ENCODE measurements at regions not wholly inside any gene's neighbourhood (a gene's known extent, or its start where the extent isn't known, plus 50 kb on each side); places are given as distances from the start of the nearest gene placed in this dataset.

DNA sequence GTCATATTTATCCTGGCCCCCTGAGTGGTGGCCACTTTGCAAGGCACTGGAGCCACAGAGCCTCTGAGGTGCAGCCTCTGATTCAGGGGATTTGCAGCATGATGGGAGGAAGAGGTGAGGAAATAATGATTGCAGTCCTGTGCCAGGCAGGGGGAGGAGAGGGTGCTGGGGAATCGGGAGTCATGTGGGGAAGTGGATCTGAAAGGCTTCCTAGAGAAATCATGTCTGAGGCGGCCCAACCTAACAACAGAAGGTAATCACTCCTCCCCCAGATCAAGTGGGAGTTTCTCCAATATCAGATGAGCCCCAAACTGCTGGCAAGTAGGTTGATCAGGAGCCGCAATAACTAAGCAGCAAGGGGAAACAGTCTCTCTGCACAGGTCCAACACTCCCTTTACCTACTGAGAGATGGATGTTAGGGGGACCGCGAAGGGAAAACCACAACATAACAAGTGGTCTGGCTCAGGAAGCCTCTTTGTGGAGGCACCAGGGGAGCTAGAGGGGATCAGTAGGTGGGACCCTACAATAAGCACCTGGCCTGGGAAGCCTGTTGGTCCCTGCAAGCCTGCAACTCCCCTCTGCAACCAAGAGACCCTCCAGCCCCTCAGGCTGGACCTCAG lies 71.8 kb upstream of the NPAS2 start:
- CTCF ChIA-PET, result no interaction called here
- POLR2A ChIA-PET, result no interaction called here

DNA sequence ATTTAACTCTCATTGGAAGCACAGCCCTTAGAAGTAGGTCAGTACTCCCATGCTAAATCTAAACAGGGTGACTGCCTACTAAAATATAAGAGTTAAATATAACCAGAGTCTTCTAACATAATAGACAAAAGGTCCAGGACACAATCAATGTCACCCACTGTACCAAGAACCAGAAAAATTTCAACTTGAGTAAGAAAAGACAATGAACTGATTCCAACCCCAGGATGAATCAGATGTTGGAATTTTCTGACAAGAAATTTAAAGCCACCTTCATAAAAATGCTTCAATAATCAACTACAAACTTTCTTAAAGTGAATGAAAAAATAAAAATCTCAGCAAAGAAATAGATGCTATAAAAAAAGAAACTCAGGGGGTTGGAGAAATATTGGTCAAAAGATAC lies 71.3 kb upstream of the NPAS2 start:
- POLR2A ChIA-PET, result no interaction called here
- CTCF ChIA-PET, result no interaction called here
- H3K27ac ChIP-seq (ENCODE audit: extremely low read depth, low read depth, low read length), result no peak overlapping the region
- no peaks in the 10 kb centered on the region for H3K36me3 ChIP-seq (ENCODE audit: control insufficient read depth in 2 of 2, insufficient read depth in 1 of 2, low read length in 2 of 2)
- H3K4me3 ChIP-seq (ENCODE audit: low read depth, low read length), result no peak overlapping the region
- H3K4me1 ChIP-seq (ENCODE audit: control insufficient read depth, insufficient read depth, low read length), result no peaks in the 10 kb centered on the region
- no peaks in the 10 kb centered on the region for H3K9me3 ChIP-seq (ENCODE audit: control insufficient read depth, insufficient read depth, low read depth, low read length)
- TF ChIP-seq ZNF707 (tag by site-specific recombination; IDR thresholded peaks at IDR 0.05) (no peak), ZNF391 (tag by site-specific recombination; IDR thresholded peaks at IDR 0.05; ENCODE audit: borderline replicate concordance, low read depth) (no peak), ZSCAN23 (tag by site-specific recombination; IDR thresholded peaks at IDR 0.05) (no peak), REPIN1 (tag by site-specific recombination; IDR thresholded peaks at IDR 0.05; ENCODE audit: low read depth) (no peak), SP7 (tag by site-specific recombination; IDR thresholded peaks at IDR 0.05) (no peak)
- TF ChIP-seq, protein P1, sequence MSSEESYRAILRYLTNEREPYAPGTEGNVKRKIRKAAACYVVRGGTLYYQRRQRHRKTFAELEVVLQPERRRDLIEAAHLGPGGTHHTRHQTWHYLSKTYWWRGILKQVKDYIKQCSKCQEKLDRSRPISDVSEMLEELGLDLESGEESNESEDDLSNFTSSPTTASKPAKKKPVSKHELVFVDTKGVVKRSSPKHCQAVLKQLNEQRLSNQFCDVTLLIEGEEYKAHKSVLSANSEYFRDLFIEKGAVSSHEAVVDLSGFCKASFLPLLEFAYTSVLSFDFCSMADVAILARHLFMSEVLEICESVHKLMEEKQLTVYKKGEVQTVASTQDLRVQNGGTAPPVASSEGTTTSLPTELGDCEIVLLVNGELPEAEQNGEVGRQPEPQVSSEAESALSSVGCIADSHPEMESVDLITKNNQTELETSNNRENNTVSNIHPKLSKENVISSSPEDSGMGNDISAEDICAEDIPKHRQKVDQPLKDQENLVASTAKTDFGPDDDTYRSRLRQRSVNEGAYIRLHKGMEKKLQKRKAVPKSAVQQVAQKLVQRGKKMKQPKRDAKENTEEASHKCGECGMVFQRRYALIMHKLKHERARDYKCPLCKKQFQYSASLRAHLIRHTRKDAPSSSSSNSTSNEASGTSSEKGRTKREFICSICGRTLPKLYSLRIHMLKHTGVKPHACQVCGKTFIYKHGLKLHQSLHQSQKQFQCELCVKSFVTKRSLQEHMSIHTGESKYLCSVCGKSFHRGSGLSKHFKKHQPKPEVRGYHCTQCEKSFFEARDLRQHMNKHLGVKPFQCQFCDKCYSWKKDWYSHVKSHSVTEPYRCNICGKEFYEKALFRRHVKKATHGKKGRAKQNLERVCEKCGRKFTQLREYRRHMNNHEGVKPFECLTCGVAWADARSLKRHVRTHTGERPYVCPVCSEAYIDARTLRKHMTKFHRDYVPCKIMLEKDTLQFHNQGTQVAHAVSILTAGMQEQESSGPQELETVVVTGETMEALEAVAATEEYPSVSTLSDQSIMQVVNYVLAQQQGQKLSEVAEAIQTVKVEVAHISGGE (tag by site-specific recombination; conservative IDR thresholded peaks at IDR 0.05; ENCODE audit: low read depth), result no peak
- TF ChIP-seq, protein P2, sequence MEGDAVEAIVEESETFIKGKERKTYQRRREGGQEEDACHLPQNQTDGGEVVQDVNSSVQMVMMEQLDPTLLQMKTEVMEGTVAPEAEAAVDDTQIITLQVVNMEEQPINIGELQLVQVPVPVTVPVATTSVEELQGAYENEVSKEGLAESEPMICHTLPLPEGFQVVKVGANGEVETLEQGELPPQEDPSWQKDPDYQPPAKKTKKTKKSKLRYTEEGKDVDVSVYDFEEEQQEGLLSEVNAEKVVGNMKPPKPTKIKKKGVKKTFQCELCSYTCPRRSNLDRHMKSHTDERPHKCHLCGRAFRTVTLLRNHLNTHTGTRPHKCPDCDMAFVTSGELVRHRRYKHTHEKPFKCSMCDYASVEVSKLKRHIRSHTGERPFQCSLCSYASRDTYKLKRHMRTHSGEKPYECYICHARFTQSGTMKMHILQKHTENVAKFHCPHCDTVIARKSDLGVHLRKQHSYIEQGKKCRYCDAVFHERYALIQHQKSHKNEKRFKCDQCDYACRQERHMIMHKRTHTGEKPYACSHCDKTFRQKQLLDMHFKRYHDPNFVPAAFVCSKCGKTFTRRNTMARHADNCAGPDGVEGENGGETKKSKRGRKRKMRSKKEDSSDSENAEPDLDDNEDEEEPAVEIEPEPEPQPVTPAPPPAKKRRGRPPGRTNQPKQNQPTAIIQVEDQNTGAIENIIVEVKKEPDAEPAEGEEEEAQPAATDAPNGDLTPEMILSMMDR (tag by site-specific recombination; IDR thresholded peaks at IDR 0.05), result no peak

More for the DNA sequence above, 71.8 kb upstream of the NPAS2 start:
- H3K4me1 ChIP-seq (ENCODE audit: control insufficient read depth, insufficient read depth, low read length), result no peaks in the 10 kb centered on the region
- H3K27ac ChIP-seq (ENCODE audit: extremely low read depth, low read depth, low read length), result no peak overlapping the region
- H3K4me3 ChIP-seq (ENCODE audit: low read depth, low read length), result no peak overlapping the region
- no peak for TF ChIP-seq ZNF341 (tag by site-specific recombination; IDR thresholded peaks at IDR 0.05; ENCODE audit: low read depth)
- TF ChIP-seq, protein P3, sequence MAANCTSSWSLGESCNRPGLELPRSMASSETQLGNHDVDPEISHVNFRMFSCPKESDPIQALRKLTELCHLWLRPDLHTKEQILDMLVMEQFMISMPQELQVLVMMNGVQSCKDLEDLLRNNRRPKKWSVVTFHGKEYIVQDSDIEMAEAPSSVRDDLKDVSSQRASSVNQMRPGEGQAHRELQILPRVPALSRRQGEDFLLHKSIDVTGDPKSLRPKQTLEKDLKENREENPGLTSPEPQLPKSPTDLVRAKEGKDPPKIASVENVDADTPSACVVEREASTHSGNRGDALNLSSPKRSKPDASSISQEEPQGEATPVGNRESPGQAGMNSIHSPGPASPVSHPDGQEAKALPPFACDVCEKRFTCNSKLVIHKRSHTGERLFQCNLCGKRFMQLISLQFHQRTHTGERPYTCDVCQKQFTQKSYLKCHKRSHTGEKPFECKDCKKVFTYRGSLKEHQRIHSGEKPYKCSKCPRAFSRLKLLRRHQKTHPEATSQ (tag by site-specific recombination; IDR thresholded peaks at IDR 0.05), result no peak
- no peak for TF ChIP-seq ZNF473 (tag by site-specific recombination; IDR thresholded peaks at IDR 0.05)
- TF ChIP-seq, protein P4, sequence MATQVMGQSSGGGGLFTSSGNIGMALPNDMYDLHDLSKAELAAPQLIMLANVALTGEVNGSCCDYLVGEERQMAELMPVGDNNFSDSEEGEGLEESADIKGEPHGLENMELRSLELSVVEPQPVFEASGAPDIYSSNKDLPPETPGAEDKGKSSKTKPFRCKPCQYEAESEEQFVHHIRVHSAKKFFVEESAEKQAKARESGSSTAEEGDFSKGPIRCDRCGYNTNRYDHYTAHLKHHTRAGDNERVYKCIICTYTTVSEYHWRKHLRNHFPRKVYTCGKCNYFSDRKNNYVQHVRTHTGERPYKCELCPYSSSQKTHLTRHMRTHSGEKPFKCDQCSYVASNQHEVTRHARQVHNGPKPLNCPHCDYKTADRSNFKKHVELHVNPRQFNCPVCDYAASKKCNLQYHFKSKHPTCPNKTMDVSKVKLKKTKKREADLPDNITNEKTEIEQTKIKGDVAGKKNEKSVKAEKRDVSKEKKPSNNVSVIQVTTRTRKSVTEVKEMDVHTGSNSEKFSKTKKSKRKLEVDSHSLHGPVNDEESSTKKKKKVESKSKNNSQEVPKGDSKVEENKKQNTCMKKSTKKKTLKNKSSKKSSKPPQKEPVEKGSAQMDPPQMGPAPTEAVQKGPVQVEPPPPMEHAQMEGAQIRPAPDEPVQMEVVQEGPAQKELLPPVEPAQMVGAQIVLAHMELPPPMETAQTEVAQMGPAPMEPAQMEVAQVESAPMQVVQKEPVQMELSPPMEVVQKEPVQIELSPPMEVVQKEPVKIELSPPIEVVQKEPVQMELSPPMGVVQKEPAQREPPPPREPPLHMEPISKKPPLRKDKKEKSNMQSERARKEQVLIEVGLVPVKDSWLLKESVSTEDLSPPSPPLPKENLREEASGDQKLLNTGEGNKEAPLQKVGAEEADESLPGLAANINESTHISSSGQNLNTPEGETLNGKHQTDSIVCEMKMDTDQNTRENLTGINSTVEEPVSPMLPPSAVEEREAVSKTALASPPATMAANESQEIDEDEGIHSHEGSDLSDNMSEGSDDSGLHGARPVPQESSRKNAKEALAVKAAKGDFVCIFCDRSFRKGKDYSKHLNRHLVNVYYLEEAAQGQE (tag by site-specific recombination; IDR thresholded peaks at IDR 0.05), result no peak
- TF ChIP-seq ZNF248 (tag by site-specific recombination; IDR thresholded peaks at IDR 0.05), result no peak
- TF ChIP-seq, protein P5, sequence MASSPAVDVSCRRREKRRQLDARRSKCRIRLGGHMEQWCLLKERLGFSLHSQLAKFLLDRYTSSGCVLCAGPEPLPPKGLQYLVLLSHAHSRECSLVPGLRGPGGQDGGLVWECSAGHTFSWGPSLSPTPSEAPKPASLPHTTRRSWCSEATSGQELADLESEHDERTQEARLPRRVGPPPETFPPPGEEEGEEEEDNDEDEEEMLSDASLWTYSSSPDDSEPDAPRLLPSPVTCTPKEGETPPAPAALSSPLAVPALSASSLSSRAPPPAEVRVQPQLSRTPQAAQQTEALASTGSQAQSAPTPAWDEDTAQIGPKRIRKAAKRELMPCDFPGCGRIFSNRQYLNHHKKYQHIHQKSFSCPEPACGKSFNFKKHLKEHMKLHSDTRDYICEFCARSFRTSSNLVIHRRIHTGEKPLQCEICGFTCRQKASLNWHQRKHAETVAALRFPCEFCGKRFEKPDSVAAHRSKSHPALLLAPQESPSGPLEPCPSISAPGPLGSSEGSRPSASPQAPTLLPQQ (tag by site-specific recombination; IDR thresholded peaks at IDR 0.05), result no peak
- no peak for TF ChIP-seq KLF7 (tag by site-specific recombination; IDR thresholded peaks at IDR 0.05; ENCODE audit: borderline replicate concordance)
- TF ChIP-seq, protein P6, sequence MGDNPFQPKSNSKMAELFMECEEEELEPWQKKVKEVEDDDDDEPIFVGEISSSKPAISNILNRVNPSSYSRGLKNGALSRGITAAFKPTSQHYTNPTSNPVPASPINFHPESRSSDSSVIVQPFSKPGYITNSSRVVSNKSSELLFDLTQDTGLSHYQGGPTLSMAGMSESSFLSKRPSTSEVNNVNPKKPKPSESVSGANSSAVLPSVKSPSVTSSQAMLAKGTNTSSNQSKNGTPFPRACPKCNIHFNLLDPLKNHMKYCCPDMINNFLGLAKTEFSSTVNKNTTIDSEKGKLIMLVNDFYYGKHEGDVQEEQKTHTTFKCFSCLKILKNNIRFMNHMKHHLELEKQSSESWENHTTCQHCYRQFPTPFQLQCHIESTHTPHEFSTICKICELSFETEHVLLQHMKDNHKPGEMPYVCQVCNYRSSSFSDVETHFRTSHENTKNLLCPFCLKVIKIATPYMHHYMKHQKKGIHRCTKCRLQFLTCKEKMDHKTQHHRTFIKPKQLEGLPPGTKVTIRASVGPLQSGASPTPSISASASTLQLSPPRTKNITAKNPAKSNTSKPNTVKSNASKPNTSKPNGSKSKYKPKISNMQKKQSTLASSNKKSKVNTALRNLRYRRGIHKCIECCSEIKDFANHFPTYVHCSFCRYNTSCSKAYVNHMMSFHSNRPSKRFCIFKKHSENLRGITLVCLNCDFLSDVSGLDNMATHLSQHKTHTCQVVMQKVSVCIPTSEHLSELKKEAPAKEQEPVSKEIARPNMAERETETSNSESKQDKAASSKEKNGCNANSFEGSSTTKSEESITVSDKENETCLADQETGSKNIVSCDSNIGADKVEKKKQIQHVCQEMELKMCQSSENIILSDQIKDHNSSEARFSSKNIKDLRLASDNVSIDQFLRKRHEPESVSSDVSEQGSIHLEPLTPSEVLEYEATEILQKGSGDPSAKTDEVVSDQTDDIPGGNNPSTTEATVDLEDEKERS (tag by site-specific recombination; IDR thresholded peaks at IDR 0.05), result no peak
- TF ChIP-seq GLI4 (tag by site-specific recombination; IDR thresholded peaks at IDR 0.05), result no peak
- TF ChIP-seq ZNF521 (tag by site-specific recombination; IDR thresholded peaks at IDR 0.05), result no peak
- H3K36me3 ChIP-seq (ENCODE audit: control insufficient read depth in 2 of 2, insufficient read depth in 1 of 2, low read length in 2 of 2), result no peaks in the 10 kb centered on the region
- no peaks in the 10 kb centered on the region for H3K9me3 ChIP-seq (ENCODE audit: control insufficient read depth, insufficient read depth, low read depth, low read length)

Measured in HEK293 (cell line).